DND-41 (cell line): ENCODE measurements at regions not wholly inside any gene's neighbourhood (a gene's known extent, or its start where the extent isn't known, plus 50 kb on each side); places are given as distances from the start of the nearest gene placed in this dataset.

ENCODE experiments used
- ATAC-seq: fragments of 200-7000 bp; cut with Tn5 transposase; 3 replicates; pipeline ENCODE4 v1.9.1; 2021; ENCODE audit warnings: low read depth; ENCODE audit not compliant: insufficient read depth
- DNase-seq: peaks from one replicate; pipeline ENCODE4 v3.0.0-alpha.2; 2020
- H2AFZ ChIP-seq: 2 replicates; pipeline ENCODE4 v1.6.0; 2012; ENCODE audit warnings: low read depth, low read length
- H3K27ac ChIP-seq: 2 replicates; pipeline ENCODE4 v1.5.1; 2012; ENCODE audit warnings: low read length, inconsistent platforms
- H3K27me3 ChIP-seq: fragments of 200-600 bp; sonication (generic); 2 replicates; pipeline ENCODE4 v1.6.0; 2012; ENCODE audit warnings: low read length, mild to moderate bottlenecking, inconsistent platforms; ENCODE audit not compliant: insufficient read depth, poor library complexity
- H3K36me3 ChIP-seq: 2 replicates; pipeline ENCODE4 v1.5.1; 2012; ENCODE audit warnings: low read length, inconsistent platforms; ENCODE audit not compliant: insufficient read depth
- H3K4me1 ChIP-seq: 2 replicates; pipeline ENCODE4 v1.5.1; 2012; ENCODE audit warnings: mild to moderate bottlenecking, low read length; ENCODE audit not compliant: insufficient read depth
- H3K4me2 ChIP-seq: 2 replicates; pipeline ENCODE4 v1.6.0; 2012; ENCODE audit warnings: mild to moderate bottlenecking, moderate library complexity, low read length, inconsistent platforms; ENCODE audit not compliant: insufficient read depth
- H3K4me3 ChIP-seq, 2 experiments: fragments of 200-600 bp in 1 of 2; shearing (Covaris generic) in 1 of 2; 2 replicates each; pipeline ENCODE4 v1.5.1; 2012 to 2016; ENCODE audit warnings: inconsistent platforms in 2 of 2, low read length in 2 of 2, mild to moderate bottlenecking in 2 of 2, low read depth in 1 of 2, moderate library complexity in 1 of 2
- H3K79me2 ChIP-seq: 2 replicates; pipeline ENCODE4 v1.6.0; 2012; ENCODE audit warnings: low read length, inconsistent platforms; ENCODE audit not compliant: insufficient read depth
- H3K9ac ChIP-seq: 2 replicates; pipeline ENCODE4 v1.6.0; 2012; ENCODE audit warnings: low read depth, mild to moderate bottlenecking, inconsistent platforms, low read length, moderate library complexity
- H3K9me3 ChIP-seq: 2 replicates; pipeline ENCODE4 v1.5.1; 2012; ENCODE audit warnings: low read length, moderate library complexity, mild to moderate bottlenecking, inconsistent platforms; ENCODE audit not compliant: insufficient read depth, severe bottlenecking
- H4K20me1 ChIP-seq: 2 replicates; pipeline ENCODE4 v1.6.0; 2012; ENCODE audit warnings: low read length; ENCODE audit not compliant: insufficient read depth
- CTCF ChIP-seq: IDR thresholded peaks from 2 replicates; pipeline ENCODE4 v1.5.1; 2012; ENCODE audit warnings: borderline replicate concordance, low read length, moderate library complexity, mild to moderate bottlenecking; ENCODE audit not compliant: poor library complexity, severe bottlenecking; ENCODE audit errors: extremely low read depth
- EZH2 ChIP-seq: IDR thresholded peaks from 3 replicates; pipeline ENCODE4 v1.6.1; 2012; ENCODE audit warnings: borderline replicate concordance, low read depth, mild to moderate bottlenecking, moderate library complexity, low read length, inconsistent platforms; ENCODE audit not compliant: severe bottlenecking

GRCh38 chr7:26930845-26931244, 66.5 kb upstream of the SKAP2 start:
- DNase-seq (no peak), ATAC-seq (no peak)
- H3K4me3 ChIP-seq, result no peak overlapping the region
- H3K79me2 ChIP-seq, result no peaks in the 10 kb centered on the region
- no peaks in the 10 kb centered on the region for H3K36me3 ChIP-seq
- H3K27ac ChIP-seq, result no peak overlapping the region
- no peak overlapping the region for H2AFZ ChIP-seq
- no peak overlapping the region for H3K9ac ChIP-seq
- peaks cover 11% of the 10 kb centered on the region for H3K27me3 ChIP-seq
- H3K4me1 ChIP-seq, result no peaks in the 10 kb centered on the region
- TF ChIP-seq CTCF (no peak), EZH2 (no peak)
- no peaks in the 10 kb centered on the region for H3K9me3 ChIP-seq
- H4K20me1 ChIP-seq, result no peaks in the 10 kb centered on the region
- H3K4me2 ChIP-seq, result no peak overlapping the region

- TF ChIP-seq CTCF (no peak), EZH2 (no peak)
- Histone ChIP-seq H3K4me2 (no peak overlapping the region), H3K27me3 (peaks cover 11% of the 10 kb centered on the region), H3K4me1 (no peaks in the 10 kb centered on the region), H3K4me3 (no peak overlapping the region), H3K9ac (no peak overlapping the region), H3K79me2 (no peaks in the 10 kb centered on the region), H4K20me1 (no peaks in the 10 kb centered on the region), H3K9me3 (no peaks in the 10 kb centered on the region), H3K36me3 (no peaks in the 10 kb centered on the region), H3K27ac (no peak overlapping the region), H2AFZ (no peak overlapping the region)
- DNase-seq (no peak), ATAC-seq (no peak)
Observed at GRCh38 chr7:26930201-26930600, 65.8 kb upstream of the SKAP2 start.

GRCh38 chr7:26928703-26929347, 64.4 kb upstream of the SKAP2 start:
- Histone ChIP-seq H4K20me1 (no peaks in the 10 kb centered on the region), H2AFZ (no peak overlapping the region)
- TF ChIP-seq CTCF (no peak), EZH2 (no peak)

GRCh38 chr7:26925768-26926167, 61.4 kb upstream of the SKAP2 start:
- DNase-seq (no peak), ATAC-seq (no peak)
- no peak overlapping the region for H3K27ac ChIP-seq
- no peaks in the 10 kb centered on the region for H3K36me3 ChIP-seq
- H2AFZ ChIP-seq, result no peak overlapping the region
- no peaks in the 10 kb centered on the region for H3K9me3 ChIP-seq
- peaks cover 15% of the 10 kb centered on the region for H3K27me3 ChIP-seq
- H3K4me2 ChIP-seq, result no peak overlapping the region
- no peak overlapping the region for H3K4me3 ChIP-seq
- no peaks in the 10 kb centered on the region for H4K20me1 ChIP-seq
- no peak overlapping the region for H3K9ac ChIP-seq
- no peaks in the 10 kb centered on the region for H3K79me2 ChIP-seq
- H3K4me1 ChIP-seq, result no peaks in the 10 kb centered on the region
- TF ChIP-seq CTCF (no peak), EZH2 (no peak)

More at GRCh38 chr7:26928703-26929347, 64.4 kb upstream of the SKAP2 start:
- Histone ChIP-seq H3K4me1 (no peaks in the 10 kb centered on the region), H3K9me3 (no peaks in the 10 kb centered on the region), H3K79me2 (no peaks in the 10 kb centered on the region), H3K27ac (no peak overlapping the region), H3K27me3 (peaks cover 15% of the 10 kb centered on the region), H3K9ac (no peak overlapping the region), H3K36me3 (no peaks in the 10 kb centered on the region), H3K4me3 (no peak overlapping the region), H3K4me2 (no peak overlapping the region)
- DNase-seq (no peak), ATAC-seq (no peak)
